HG03460 (cell line): ENCODE measurements at regions not wholly inside any gene's neighbourhood (a gene's known extent, or its start where the extent isn't known, plus 50 kb on each side); places are given as distances from the start of the nearest gene placed in this dataset.
"Not testable (repeated sequence)": the region's sequence is repeated elsewhere in the genome, so short reads cannot be mapped to it uniquely, and the experiment has no call there.

ENCODE experiments used
- ATAC-seq: cut with Tn5 transposase; IDR thresholded peaks from one replicate; pipeline ENCODE4 v1.9.1; 2021; ENCODE audit not compliant: unreplicated experiment

DNA sequence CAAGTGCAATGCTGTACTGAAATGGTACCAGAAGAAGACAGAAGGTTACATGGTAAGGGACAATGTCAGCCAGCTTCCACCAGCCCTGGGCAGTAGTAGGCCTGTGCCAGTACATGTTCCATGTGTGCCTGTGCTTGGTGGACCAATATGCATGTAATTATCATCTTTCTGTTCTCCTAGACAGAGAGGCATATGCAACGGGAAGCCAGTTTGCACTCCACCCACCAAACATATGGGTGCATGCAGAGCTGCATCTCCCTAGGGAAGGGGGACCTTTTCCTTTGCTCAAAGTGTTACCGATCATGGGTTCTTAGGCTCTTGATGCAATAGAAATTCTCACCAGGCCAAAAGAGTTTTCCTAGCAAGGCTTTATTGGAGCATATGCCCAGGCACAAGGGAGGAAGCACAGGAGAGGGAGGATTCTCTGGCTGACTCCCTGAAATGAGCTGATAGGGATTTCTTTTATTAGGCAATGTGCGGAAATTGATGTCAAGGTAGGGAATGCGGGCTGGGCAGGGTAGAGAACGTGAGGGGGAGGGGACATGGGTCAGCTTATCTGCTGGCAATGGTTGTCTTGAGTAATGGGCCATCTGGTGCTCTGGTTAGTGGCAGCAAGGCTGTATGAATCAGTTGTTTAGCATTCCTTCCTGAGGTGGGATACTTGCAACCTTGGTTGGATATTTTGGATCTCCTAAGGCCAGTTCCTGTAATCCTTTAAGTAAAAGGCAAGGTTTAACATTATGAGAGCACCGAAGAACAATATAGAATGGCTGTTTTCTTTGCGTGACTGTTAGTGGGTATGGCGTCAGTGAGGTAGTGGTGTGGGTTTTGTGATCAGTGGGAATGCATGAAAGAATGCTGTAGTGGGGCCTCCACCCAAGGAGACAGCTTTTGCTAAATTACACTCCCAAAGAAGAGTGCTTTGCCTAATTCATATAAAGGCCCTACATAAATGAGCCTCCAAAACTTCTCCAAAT lies 102.5 kb downstream of the CDRT15L2 start:
- ATAC-seq, result not testable (repeated sequence)

GRCh38 chr17:20683651-20684229 lies 104.2 kb downstream of the CDRT15L2 start:
- not testable (repeated sequence) for ATAC-seq

DNA sequence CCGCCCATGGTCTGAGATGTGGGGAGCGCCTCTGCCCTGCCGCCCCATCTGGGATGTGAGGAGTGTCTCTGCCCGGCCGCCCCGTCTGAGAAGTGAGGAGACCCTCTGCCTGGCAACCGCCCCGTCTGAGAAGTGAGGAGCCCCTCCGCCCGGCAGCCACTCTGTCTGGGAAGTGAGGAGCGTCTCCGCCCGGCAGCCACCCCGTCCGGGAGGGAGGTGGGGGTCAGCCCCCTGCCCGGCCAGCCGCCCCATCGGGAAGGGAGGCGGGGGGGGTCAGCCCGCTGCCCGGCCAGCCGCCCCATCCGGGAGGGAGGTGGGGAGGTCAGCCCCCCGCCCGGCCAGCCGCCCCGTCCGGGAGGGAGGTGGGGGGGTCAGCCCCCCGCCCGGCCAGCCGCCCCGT lies 105.5 kb downstream of the CDRT15L2 start:
- ATAC-seq, result not testable (repeated sequence)

DNA sequence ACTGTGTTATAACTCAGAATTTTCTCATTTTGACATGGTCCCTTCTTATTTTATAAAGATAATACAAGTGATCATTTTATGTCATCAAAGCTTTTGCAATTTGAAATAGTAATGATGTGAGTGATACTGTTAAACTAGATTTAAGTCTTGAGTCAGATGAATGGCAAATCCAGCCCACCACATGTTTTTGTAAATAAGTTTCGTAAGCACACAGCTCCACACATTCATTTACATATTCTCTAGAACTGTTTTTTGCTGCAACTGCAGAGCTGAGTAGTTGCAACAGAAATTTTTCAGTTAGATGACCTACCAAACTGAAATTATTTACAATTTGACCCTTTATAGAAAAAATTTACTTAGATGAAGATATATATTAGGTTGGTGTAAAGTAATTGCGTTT lies 108.1 kb downstream of the CDRT15L2 start:
- ATAC-seq, result not testable (repeated sequence)

- ATAC-seq, result not testable (repeated sequence)
Observed at GRCh38 chr17:20689170-20689749, 109.7 kb downstream of the CDRT15L2 start.

- not testable (repeated sequence) for ATAC-seq
Observed at GRCh38 chr17:20692706-20693105, 113.2 kb downstream of the CDRT15L2 start.

DNA sequence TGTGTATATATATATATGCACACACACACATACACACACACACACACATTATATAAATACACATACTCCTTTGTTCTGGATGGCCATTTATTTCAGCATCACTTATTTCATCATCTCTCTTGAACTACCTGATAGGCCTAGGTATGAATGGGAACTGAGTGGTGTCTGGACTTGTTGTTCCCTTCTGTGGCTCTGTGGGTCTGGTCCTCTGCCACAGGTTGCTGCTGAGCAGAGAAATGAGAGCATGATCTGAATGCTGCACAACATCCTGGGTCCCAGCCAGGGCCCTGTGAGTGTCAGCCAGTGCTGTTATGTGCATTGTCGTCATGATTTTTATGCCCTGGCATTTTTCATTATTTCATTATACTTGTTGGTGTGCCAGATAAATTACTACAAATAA lies 116.3 kb downstream of the CDRT15L2 start:
- ATAC-seq, result not testable (repeated sequence)

DNA sequence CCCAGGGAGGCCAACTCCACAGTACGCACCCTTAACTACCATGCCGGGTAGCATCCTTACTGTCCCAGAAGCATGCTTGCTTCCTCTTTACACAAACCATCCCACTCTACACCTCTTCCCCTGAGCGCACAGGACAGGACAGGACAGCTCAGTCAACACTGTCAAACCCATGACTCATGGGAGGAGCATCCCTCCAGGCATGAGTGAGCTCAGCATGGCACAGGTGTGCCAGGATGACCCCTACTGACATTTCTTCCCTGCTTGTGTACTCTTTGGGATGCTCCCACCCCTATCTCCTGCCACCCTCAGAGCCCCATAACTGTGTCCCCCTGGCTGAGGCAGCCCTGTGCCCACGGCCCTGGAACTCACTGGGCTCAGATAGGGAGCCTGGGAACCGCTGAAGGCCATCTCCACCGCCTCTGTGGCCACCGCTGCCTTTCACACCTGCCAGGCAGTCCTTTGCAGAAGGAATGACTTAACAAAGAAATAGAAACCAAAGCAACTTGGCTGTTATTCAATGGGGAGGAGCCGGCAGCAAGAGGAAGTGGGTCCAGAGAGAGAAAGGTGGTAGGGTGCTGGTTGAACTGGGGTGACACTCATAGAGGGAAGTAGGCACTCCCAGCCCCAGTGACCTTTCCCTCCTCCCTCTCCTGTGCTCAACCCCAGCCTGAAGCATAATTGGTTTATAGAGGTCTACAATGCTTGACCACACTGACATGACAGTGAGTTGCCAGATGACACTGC lies 119.1 kb downstream of the CDRT15L2 start:
- peak; percentile 86 for ATAC-seq

GRCh38 chr17:20700528-20700927 lies 121.0 kb downstream of the CDRT15L2 start:
- ATAC-seq, result not testable (repeated sequence)

GRCh38 chr17:20701366-20701765 lies 121.8 kb downstream of the CDRT15L2 start:
- not testable (repeated sequence) for ATAC-seq

GRCh38 chr17:20702692-20703091 lies 123.2 kb downstream of the CDRT15L2 start:
- ATAC-seq, result no peak

DNA sequence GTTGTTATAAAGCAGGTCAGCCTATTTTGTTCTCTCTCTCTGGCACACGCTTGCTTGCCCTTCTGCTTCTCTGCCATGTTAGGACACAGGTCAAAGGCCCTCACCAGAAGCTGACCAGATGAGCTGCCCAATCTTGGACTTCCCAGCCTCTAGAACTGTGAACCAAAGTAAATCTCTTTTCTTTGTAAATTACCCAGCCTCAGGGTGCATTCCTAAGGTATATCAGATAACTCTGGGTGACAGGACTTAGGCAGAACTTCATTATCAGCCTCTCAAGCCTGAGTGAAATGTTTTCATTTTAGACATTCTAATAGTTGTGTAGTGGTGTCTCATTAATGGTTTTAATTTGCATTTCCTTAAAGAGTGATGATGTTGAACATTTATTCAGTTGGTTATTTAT lies 124.3 kb downstream of the CDRT15L2 start:
- ATAC-seq, result no peak

DNA sequence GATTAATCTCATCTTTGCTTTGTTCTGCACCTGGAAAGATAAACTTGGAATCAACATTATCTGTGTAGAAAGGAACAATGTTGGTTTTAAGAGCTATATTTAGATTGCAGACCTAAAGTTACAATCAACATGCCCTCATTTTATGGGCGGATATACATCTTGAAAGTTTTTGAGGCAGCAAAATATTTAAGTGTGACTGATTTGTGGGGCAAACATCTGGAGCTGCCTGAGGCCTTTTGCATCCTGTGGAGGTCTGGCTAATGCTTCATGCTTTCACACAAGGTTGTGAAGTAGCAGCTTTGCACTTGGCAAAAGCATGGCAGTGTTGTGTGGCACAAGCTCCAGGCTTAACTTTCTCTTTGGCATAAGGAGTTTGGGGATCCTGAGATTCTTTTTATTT lies 125.7 kb downstream of the CDRT15L2 start:
- not testable (repeated sequence) for ATAC-seq

GRCh38 chr17:20706751-20707373 lies 127.3 kb downstream of the CDRT15L2 start:
- no peak for ATAC-seq

DNA sequence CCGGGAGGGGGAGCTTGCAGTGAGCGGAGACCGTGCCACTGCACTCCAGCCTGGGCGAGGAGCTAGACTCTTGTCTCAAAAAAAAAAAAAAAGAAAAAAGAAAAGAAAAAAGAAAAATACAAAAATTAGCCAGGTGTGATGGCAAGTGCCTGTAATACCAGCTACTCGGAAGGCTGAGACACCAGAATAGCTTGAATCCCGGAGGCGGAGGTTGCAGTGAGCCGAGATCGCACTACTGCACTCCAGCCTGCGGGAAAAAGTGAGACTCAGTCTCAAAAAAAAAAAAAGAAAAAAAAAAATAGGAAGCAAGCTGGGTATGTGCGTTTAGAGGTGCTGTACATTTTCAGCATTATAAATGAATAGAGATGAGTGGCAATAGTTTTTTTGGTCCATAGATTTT lies 129.3 kb downstream of the CDRT15L2 start:
- not testable (repeated sequence) for ATAC-seq

- ATAC-seq, result not testable (repeated sequence)
Observed at GRCh38 chr17:20716481-20716880, 137.0 kb downstream of the CDRT15L2 start.

GRCh38 chr17:20721171-20721570 lies 141.6 kb downstream of the CDRT15L2 start:
- no peak for ATAC-seq

DNA sequence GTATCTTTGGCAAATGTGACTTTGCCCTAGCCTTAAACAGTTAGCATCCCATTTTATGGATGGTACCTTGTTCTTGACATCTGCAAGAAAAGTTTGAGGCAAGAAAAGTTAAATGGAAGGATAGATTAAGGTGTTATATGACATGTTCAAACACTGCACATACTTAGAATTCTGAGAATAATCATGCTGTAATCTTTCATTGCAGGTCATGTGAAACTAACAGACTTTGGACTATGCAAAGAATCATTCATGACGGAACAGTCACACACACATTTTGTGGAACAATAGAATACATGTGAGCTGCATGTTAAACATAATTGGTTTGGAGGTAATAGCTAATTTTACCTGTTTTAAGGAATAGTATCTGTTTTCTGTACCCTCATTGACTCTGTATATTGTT lies 144.9 kb downstream of the CDRT15L2 start:
- ATAC-seq, result not testable (repeated sequence)

- ATAC-seq, result not testable (repeated sequence)
Observed at GRCh38 chr17:20727201-20727600, 147.7 kb downstream of the CDRT15L2 start.

DNA sequence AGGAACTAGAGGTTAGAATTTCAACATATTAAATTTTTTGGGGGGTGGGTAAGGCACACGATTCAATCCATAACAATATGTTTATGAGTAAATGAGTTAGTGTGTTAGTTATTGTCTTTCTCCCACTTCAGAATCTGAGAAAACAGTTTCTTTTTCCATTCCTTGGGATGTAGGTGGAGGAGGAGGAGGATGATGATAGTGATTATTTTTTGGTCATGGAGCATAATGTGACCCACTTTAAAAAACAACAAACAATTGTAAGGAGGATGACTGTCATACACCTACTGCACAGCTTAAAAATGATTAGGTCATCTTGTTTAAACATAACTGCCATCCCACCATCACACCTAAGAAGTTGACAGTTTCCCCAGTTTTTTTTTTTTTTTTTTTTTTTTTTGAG lies 148.7 kb downstream of the CDRT15L2 start:
- no peak for ATAC-seq

- not testable (repeated sequence) for ATAC-seq
Observed at GRCh38 chr17:20731131-20731530, 151.6 kb downstream of the CDRT15L2 start.
